OCI-LY1 (cell line): ENCODE measurements at regions not wholly inside any gene's neighbourhood (a gene's known extent, or its start where the extent isn't known, plus 50 kb on each side); places are given as distances from the start of the nearest gene placed in this dataset.

Experiments used
- H2AFZ ChIP-seq: fragments of 200-600 bp; sonication (generic), shearing (Covaris generic); 2 replicates; pipeline ENCODE4 v1.6.0; 2014; ENCODE audit warnings: antibody characterized with exemption, mild to moderate bottlenecking, low read length
- H3F3A ChIP-seq: fragments of 200-600 bp; sonication (generic), shearing (Covaris generic); 2 replicates; pipeline ENCODE4 v1.6.0; 2014; ENCODE audit warnings: mild to moderate bottlenecking, antibody characterized with exemption, low read length, moderate library complexity; ENCODE audit not compliant: insufficient read depth
- H3K27ac ChIP-seq: fragments of 200-600 bp; sonication (generic); 2 replicates; pipeline ENCODE4 v1.5.1; 2014; ENCODE audit warnings: low read length, mixed run types, mild to moderate bottlenecking, low read depth; ENCODE audit not compliant: poor library complexity, severe bottlenecking
- H3K27me3 ChIP-seq: fragments of 200-600 bp; sonication (generic); 2 replicates; pipeline ENCODE4 v1.6.0; 2014; ENCODE audit warnings: antibody characterized with exemption, mild to moderate bottlenecking, low read length, moderate library complexity; ENCODE audit not compliant: insufficient read depth
- H3K36me3 ChIP-seq: fragments of 200-600 bp; sonication (generic); 2 replicates; pipeline ENCODE4 v1.6.1; 2014; ENCODE audit warnings: mild to moderate bottlenecking, antibody characterized with exemption, low read length, moderate library complexity, mixed read lengths; ENCODE audit not compliant: insufficient read depth
- H3K4me1 ChIP-seq: fragments of 200-600 bp; sonication (generic); 2 replicates; pipeline ENCODE4 v1.5.1; 2014; ENCODE audit warnings: mild to moderate bottlenecking, low read length, moderate library complexity; ENCODE audit not compliant: insufficient read depth, severe bottlenecking
- H3K4me2 ChIP-seq: fragments of 200-600 bp; sonication (generic), shearing (Covaris generic); 2 replicates; pipeline ENCODE4 v1.6.1; 2014; ENCODE audit warnings: low read length
- H3K4me3 ChIP-seq: fragments of 200-600 bp; sonication (generic); 2 replicates; pipeline ENCODE4 v1.5.1; 2014; ENCODE audit warnings: low read length, low read depth, mild to moderate bottlenecking, mixed read lengths; ENCODE audit not compliant: poor library complexity, severe bottlenecking
- H3K79me2 ChIP-seq: fragments of 200-600 bp; shearing (Covaris generic); 2 replicates; pipeline ENCODE4 v1.6.1; 2016; ENCODE audit warnings: mixed run types, low read length, mixed read lengths; ENCODE audit not compliant: insufficient read depth
- H3K9ac ChIP-seq: fragments of 200-600 bp; sonication (generic), shearing (Covaris generic); 2 replicates; pipeline ENCODE4 v1.6.1; 2014; ENCODE audit warnings: mild to moderate bottlenecking, low read length, mixed read lengths
- H3K9me2 ChIP-seq: fragments of 200-600 bp; sonication (generic), shearing (Covaris generic); 2 replicates; pipeline ENCODE4 v1.6.1; 2014; ENCODE audit warnings: low read depth, mild to moderate bottlenecking, low read length, mixed read lengths
- H3K9me3 ChIP-seq: fragments of 200-600 bp; shearing (Covaris generic); 2 replicates; pipeline ENCODE4 v1.6.1; 2014; ENCODE audit warnings: low read length, mixed read lengths
- H4K20me1 ChIP-seq: fragments of 200-600 bp; sonication (generic), shearing (Covaris generic); 2 replicates; pipeline ENCODE4 v1.6.0; 2016; ENCODE audit warnings: mild to moderate bottlenecking, low read length; ENCODE audit not compliant: insufficient read depth
- EZH2 ChIP-seq: fragments of 200-600 bp; sonication (generic), shearing (Covaris generic); IDR thresholded peaks from 2 replicates; pipeline ENCODE4 v1.8.0; 2017; ENCODE audit warnings: borderline replicate concordance, mixed run types, mild to moderate bottlenecking, antibody characterized with exemption, low read length, moderate library complexity, mixed read lengths
- TF ChIP-seq, protein P1 (sequence below): fragments of 200-600 bp; sonication (generic), shearing (Covaris generic); IDR thresholded peaks from 2 replicates; pipeline ENCODE4 v1.5.1; 2017; ENCODE audit warnings: mild to moderate bottlenecking, antibody characterized with exemption, low read length, moderate library complexity, mixed read lengths

- H3K27me3 ChIP-seq: no peaks in the 10 kb centered on the region
- no peaks in the 10 kb centered on the region for H3K79me2 ChIP-seq
- no peaks in the 10 kb centered on the region for H3K9me3 ChIP-seq
- H3K36me3 ChIP-seq: no peaks in the 10 kb centered on the region
- no peaks in the 10 kb centered on the region for H3K4me1 ChIP-seq
- no peak overlapping the region for H3K4me3 ChIP-seq
- no peaks in the 10 kb centered on the region for H4K20me1 ChIP-seq
- H2AFZ ChIP-seq: no peak overlapping the region
- no peaks in the 10 kb centered on the region for H3K9me2 ChIP-seq
- H3K4me2 ChIP-seq: no peak overlapping the region
- TF ChIP-seq, protein P1, sequence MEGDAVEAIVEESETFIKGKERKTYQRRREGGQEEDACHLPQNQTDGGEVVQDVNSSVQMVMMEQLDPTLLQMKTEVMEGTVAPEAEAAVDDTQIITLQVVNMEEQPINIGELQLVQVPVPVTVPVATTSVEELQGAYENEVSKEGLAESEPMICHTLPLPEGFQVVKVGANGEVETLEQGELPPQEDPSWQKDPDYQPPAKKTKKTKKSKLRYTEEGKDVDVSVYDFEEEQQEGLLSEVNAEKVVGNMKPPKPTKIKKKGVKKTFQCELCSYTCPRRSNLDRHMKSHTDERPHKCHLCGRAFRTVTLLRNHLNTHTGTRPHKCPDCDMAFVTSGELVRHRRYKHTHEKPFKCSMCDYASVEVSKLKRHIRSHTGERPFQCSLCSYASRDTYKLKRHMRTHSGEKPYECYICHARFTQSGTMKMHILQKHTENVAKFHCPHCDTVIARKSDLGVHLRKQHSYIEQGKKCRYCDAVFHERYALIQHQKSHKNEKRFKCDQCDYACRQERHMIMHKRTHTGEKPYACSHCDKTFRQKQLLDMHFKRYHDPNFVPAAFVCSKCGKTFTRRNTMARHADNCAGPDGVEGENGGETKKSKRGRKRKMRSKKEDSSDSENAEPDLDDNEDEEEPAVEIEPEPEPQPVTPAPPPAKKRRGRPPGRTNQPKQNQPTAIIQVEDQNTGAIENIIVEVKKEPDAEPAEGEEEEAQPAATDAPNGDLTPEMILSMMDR: no peak
- TF ChIP-seq EZH2: no peak
- no peak overlapping the region for H3K27ac ChIP-seq
- H3K9ac ChIP-seq: no peak overlapping the region
- no peaks in the 10 kb centered on the region for H3F3A ChIP-seq
These were observed 70.2 kb upstream of the TPRG1 start for GRCh38 chr3:189101594-189101993.

DNA sequence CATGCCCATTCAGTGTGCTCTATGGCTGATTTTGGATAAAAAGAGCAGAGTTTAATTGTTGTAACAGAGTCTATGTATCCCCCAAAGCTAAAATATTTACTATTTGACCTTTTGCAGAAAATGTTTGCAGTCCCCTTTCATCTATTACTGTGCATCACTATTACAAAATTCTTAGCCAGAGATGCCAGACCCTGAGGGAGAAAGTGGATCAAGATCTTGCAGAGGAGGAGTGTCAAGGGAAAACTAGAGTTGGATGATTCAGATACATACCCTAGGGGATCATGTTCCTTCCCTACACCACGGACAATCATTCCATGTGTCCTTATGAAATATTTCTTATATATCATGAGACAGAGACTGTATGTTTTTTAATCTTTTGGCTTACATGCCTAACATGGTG, 68.6 kb upstream of the TPRG1 start:
- no peaks in the 10 kb centered on the region for H3K27me3 ChIP-seq
- H3K4me1 ChIP-seq: no peaks in the 10 kb centered on the region
- H3K9ac ChIP-seq: no peak overlapping the region
- TF ChIP-seq EZH2: no peak
- TF ChIP-seq, protein P1: no peak
- H3F3A ChIP-seq: no peaks in the 10 kb centered on the region
- no peaks in the 10 kb centered on the region for H3K36me3 ChIP-seq
- H3K9me3 ChIP-seq: no peaks in the 10 kb centered on the region
- H3K9me2 ChIP-seq: no peaks in the 10 kb centered on the region
- H3K27ac ChIP-seq: no peak overlapping the region
- no peak overlapping the region for H3K4me3 ChIP-seq
- no peak overlapping the region for H2AFZ ChIP-seq
- H3K4me2 ChIP-seq: no peak overlapping the region
- no peaks in the 10 kb centered on the region for H3K79me2 ChIP-seq
- H4K20me1 ChIP-seq: no peaks in the 10 kb centered on the region

GRCh38 chr3:189108067-189108466, 63.7 kb upstream of the TPRG1 start:
- Histone ChIP-seq H3K9ac (no peak overlapping the region), H3K4me3 (no peak overlapping the region), H3K9me2 (no peaks in the 10 kb centered on the region), H3K27ac (no peak overlapping the region), H4K20me1 (no peaks in the 10 kb centered on the region), H3K36me3 (no peaks in the 10 kb centered on the region), H3K9me3 (no peaks in the 10 kb centered on the region), H3K79me2 (no peaks in the 10 kb centered on the region), H3K4me2 (no peak overlapping the region), H3F3A (no peaks in the 10 kb centered on the region), H3K27me3 (no peaks in the 10 kb centered on the region), H2AFZ (no peak overlapping the region), H3K4me1 (no peaks in the 10 kb centered on the region)
- no peak for TF ChIP-seq EZH2
- TF ChIP-seq, protein P1: no peak
